ENCODE measurements at regions not wholly inside any gene's neighbourhood (a gene's known extent, or its start where the extent isn't known, plus 50 kb on each side); places are given as distances from the start of the nearest gene placed in this dataset.

- no peak for TF ChIP-seq ZC3H4 (CRISPR knock-in tag; IDR thresholded peaks at IDR 0.05; ENCODE audit: borderline replicate concordance)
- TF ChIP-seq SMARCB1 (IDR thresholded peaks at IDR 0.05; ENCODE audit: insufficient read length, low read depth), result no peak
- no peak for TF ChIP-seq ZNF12 (CRISPR knock-in tag; IDR thresholded peaks at IDR 0.05)
- no peak for TF ChIP-seq PHTF2 (CRISPR knock-in tag; IDR thresholded peaks at IDR 0.05)
- TF ChIP-seq TAL1 (IDR thresholded peaks at IDR 0.05), result peak; percentile 84
- no peak for TF ChIP-seq CTBP1 (IDR thresholded peaks at IDR 0.05; ENCODE audit: borderline replicate concordance)
- TF ChIP-seq ZNF280B (CRISPR knock-in tag; IDR thresholded peaks at IDR 0.05), result no peak
- no peak for TF ChIP-seq RBM39 (optimal IDR thresholded peaks at IDR 0.05; ENCODE audit: low read depth, low read length)
- TF ChIP-seq ZNF512 (tag; IDR thresholded peaks at IDR 0.05), result no peak
- no peak for TF ChIP-seq POLR3G (IDR thresholded peaks at IDR 0.05; ENCODE audit: extremely low read depth, insufficient read length, insufficient replicate concordance)
- TF ChIP-seq TEAD4 (IDR thresholded peaks at IDR 0.05; ENCODE audit: low read length), result peak; percentile 84
- no peak for TF ChIP-seq TEAD4 (CRISPR knock-in tag; IDR thresholded peaks at IDR 0.05; ENCODE audit: borderline replicate concordance)
- no peak for TF ChIP-seq BCLAF1 (IDR thresholded peaks at IDR 0.05; ENCODE audit: borderline replicate concordance in 1 of 2, control insufficient read depth in 1 of 2, low read depth in 2 of 2, low read length in 1 of 2)
- no peak for TF ChIP-seq PTRF (tag; IDR thresholded peaks at IDR 0.05)
- no peak for TF ChIP-seq RFX5 (IDR thresholded peaks at IDR 0.05; ENCODE audit: low read depth, low read length)
- TF ChIP-seq ZNF699 (CRISPR knock-in tag; IDR thresholded peaks at IDR 0.05; ENCODE audit: insufficient replicate concordance), result no peak
- TF ChIP-seq EP300 (IDR thresholded peaks at IDR 0.05; ENCODE audit: low read length), result 0 out of 2 replicates have a peak, but pooled peaks have one; percentile 18
- TF ChIP-seq SRSF7 (optimal IDR thresholded peaks at IDR 0.05; ENCODE audit: low read depth, low read length), result no peak
- peak; percentile 38; the same call in 1 of the 2 replicates for TF ChIP-seq TCF3 (CRISPR knock-in tag; IDR thresholded peaks at IDR 0.05)
- TF ChIP-seq NCOR1 (IDR thresholded peaks at IDR 0.05), result peak; percentile 62
- no peak for TF ChIP-seq HNRNPLL (IDR thresholded peaks at IDR 0.05; ENCODE audit: low read depth, low read length, poor library complexity, severe bottlenecking)
- TF ChIP-seq UBTF (IDR thresholded peaks at IDR 0.05; ENCODE audit: borderline replicate concordance in 1 of 2, low read depth in 2 of 2, low read length in 2 of 2), result no peak
Measured at GRCh38 chr5:17163221-17163620, 54.2 kb upstream of the BASP1 start (continued).
